ENCODE measurements at regions not wholly inside any gene's neighbourhood (a gene's known extent, or its start where the extent isn't known, plus 50 kb on each side); places are given as distances from the start of the nearest gene placed in this dataset.

GRCh38 chr21:16308269-16308668 lies 578.5 kb downstream of the USP25 start:
- no peak overlapping the region for H3K4me3 Mint-ChIP-seq (ENCODE audit: unreplicated experiment)
- no peaks in the 10 kb centered on the region for H3K4me1 ChIP-seq
- H3K9me3 ChIP-seq: no peaks in the 10 kb centered on the region
- H3K27me3 ChIP-seq (replicated peaks; ENCODE audit: control insufficient read depth, insufficient read depth, low read length): no peaks in the 10 kb centered on the region
- H3K9me3 Mint-ChIP-seq (ENCODE audit: unreplicated experiment): no peaks in the 10 kb centered on the region
- ChIA-PET POLR2A (no interaction called here), CTCF (no interaction called here)
- no peak overlapping the region for H3K27ac Mint-ChIP-seq (ENCODE audit: unreplicated experiment)
- H3K36me3 ChIP-seq (ENCODE audit: control insufficient read depth, insufficient read depth, low read length): no peaks in the 10 kb centered on the region
- TF ChIP-seq CTCF (IDR thresholded peaks at IDR 0.05; ENCODE audit: insufficient read depth in 1 of 2, low read depth in 1 of 2, low read length in 1 of 2, severe bottlenecking in 1 of 2, unreplicated experiment in 1 of 2): no peak
- H3K4me3 ChIP-seq (ENCODE audit: low read depth, low read length): no peak overlapping the region
- no peaks in the 10 kb centered on the region for H3K36me3 Mint-ChIP-seq (ENCODE audit: insufficient read depth, unreplicated experiment)
- no peaks in the 10 kb centered on the region for H3K4me1 Mint-ChIP-seq (ENCODE audit: low read depth, unreplicated experiment)
- peaks cover 12% of the 10 kb centered on the region for H3K27me3 Mint-ChIP-seq (ENCODE audit: insufficient read depth, unreplicated experiment)
- BruUV-seq (replicated peaks): no TSS peak
- no peak for DNase-seq
- intact Hi-C loops (cut with micrococcal nuclease; ENCODE audit: unreplicated experiment): no loop called here

- no peak overlapping the region for H3K4me3 ChIP-seq (ENCODE audit: low read depth, low read length)
- TF ChIP-seq CTCF (IDR thresholded peaks at IDR 0.05; ENCODE audit: insufficient read depth in 1 of 2, low read depth in 1 of 2, low read length in 1 of 2, severe bottlenecking in 1 of 2, unreplicated experiment in 1 of 2): no peak
- H3K4me1 Mint-ChIP-seq (ENCODE audit: low read depth, unreplicated experiment): no peaks in the 10 kb centered on the region
- intact Hi-C loops (cut with micrococcal nuclease; ENCODE audit: unreplicated experiment): no loop called here
- H3K27me3 Mint-ChIP-seq (ENCODE audit: insufficient read depth, unreplicated experiment): peaks cover 12% of the 10 kb centered on the region
- no peaks in the 10 kb centered on the region for H3K4me1 ChIP-seq
- no peak overlapping the region for H3K27ac Mint-ChIP-seq (ENCODE audit: unreplicated experiment)
- H3K27me3 ChIP-seq (replicated peaks; ENCODE audit: control insufficient read depth, insufficient read depth, low read length): no peaks in the 10 kb centered on the region
- no peak overlapping the region for H3K4me3 Mint-ChIP-seq (ENCODE audit: unreplicated experiment)
- POLR2A ChIA-PET: no interaction called here
- H3K36me3 ChIP-seq (ENCODE audit: control insufficient read depth, insufficient read depth, low read length): no peaks in the 10 kb centered on the region
- CTCF ChIA-PET: no interaction called here
- no TSS peak for BruUV-seq (replicated peaks)
- no peaks in the 10 kb centered on the region for H3K36me3 Mint-ChIP-seq (ENCODE audit: insufficient read depth, unreplicated experiment)
- H3K9me3 Mint-ChIP-seq (ENCODE audit: unreplicated experiment): no peaks in the 10 kb centered on the region
- H3K9me3 ChIP-seq: no peaks in the 10 kb centered on the region
- DNase-seq: no peak
Measured at GRCh38 chr21:16309250-16309971, 579.6 kb downstream of the USP25 start.

- no peak for TF ChIP-seq CTCF (IDR thresholded peaks at IDR 0.05; ENCODE audit: insufficient read depth in 1 of 2, low read depth in 1 of 2, low read length in 1 of 2, severe bottlenecking in 1 of 2, unreplicated experiment in 1 of 2)
- Histone ChIP-seq H3K4me1 (no peaks in the 10 kb centered on the region), H3K36me3 (ENCODE audit: control insufficient read depth, insufficient read depth, low read length) (no peaks in the 10 kb centered on the region), H3K9me3 (no peaks in the 10 kb centered on the region), H3K4me3 (ENCODE audit: low read depth, low read length) (no peak overlapping the region), H3K27me3 (replicated peaks; ENCODE audit: control insufficient read depth, insufficient read depth, low read length) (no peaks in the 10 kb centered on the region)
- Mint-ChIP-seq H3K27ac (ENCODE audit: unreplicated experiment) (no peak overlapping the region), H3K4me1 (ENCODE audit: low read depth, unreplicated experiment) (no peaks in the 10 kb centered on the region), H3K36me3 (ENCODE audit: insufficient read depth, unreplicated experiment) (no peaks in the 10 kb centered on the region), H3K4me3 (ENCODE audit: unreplicated experiment) (no peak overlapping the region), H3K9me3 (ENCODE audit: unreplicated experiment) (no peaks in the 10 kb centered on the region), H3K27me3 (ENCODE audit: insufficient read depth, unreplicated experiment) (peaks cover 12% of the 10 kb centered on the region)
- ChIA-PET POLR2A (no interaction called here), CTCF (no interaction called here)
- DNase-seq: no peak
- BruUV-seq (replicated peaks): no TSS peak
- intact Hi-C loops (cut with micrococcal nuclease; ENCODE audit: unreplicated experiment): loop anchor here (10.0 kb wide), 1 partner anchor 55 kb away; no protein-coding TSS in a partner anchor
Measured at GRCh38 chr21:16310176-16310575, 580.4 kb downstream of the USP25 start.
